T-helper 17 cell (primary cell): ENCODE measurements at regions not wholly inside any gene's neighbourhood (a gene's known extent, or its start where the extent isn't known, plus 50 kb on each side); places are given as distances from the start of the nearest gene placed in this dataset.

Experiments used
- ATAC-seq: fragments of 150-1000 bp; cut with Tn5 transposase; 2 replicates; pipeline ENCODE4 v1.10.0; 2021; ENCODE audit warnings: mild to moderate bottlenecking, moderate library complexity
- DNase-seq, 3 donors: peaks; one replicate each; pipeline versions ENCODE4 v3.0.0 to v3.0.0-alpha.2; 2020 to 2021
- H3K9me3 ChIP-seq: one replicate; pipeline ENCODE4 v1.7.0; 2013; ENCODE audit warnings: low read length, mild to moderate bottlenecking; ENCODE audit not compliant: control insufficient read depth, poor library complexity, severe bottlenecking
- H3K27ac Mint-ChIP-seq: one replicate; pipeline ENCODE4 v1.8.0; 2022; ENCODE audit warnings: mild to moderate bottlenecking, moderate library complexity, mixed read lengths
- H3K27me3 Mint-ChIP-seq: one replicate; pipeline ENCODE4 v1.8.0; 2022; ENCODE audit warnings: mixed read lengths
- H3K36me3 Mint-ChIP-seq: one replicate; pipeline ENCODE4 v1.8.0; 2022; ENCODE audit warnings: low read depth, mixed read lengths
- H3K4me1 Mint-ChIP-seq: one replicate; pipeline ENCODE4 v1.8.0; 2022; ENCODE audit warnings: mild to moderate bottlenecking, mixed read lengths
- H3K4me3 Mint-ChIP-seq: one replicate; pipeline ENCODE4 v1.8.0; 2022; ENCODE audit warnings: mild to moderate bottlenecking, moderate library complexity, mixed read lengths

DNA sequence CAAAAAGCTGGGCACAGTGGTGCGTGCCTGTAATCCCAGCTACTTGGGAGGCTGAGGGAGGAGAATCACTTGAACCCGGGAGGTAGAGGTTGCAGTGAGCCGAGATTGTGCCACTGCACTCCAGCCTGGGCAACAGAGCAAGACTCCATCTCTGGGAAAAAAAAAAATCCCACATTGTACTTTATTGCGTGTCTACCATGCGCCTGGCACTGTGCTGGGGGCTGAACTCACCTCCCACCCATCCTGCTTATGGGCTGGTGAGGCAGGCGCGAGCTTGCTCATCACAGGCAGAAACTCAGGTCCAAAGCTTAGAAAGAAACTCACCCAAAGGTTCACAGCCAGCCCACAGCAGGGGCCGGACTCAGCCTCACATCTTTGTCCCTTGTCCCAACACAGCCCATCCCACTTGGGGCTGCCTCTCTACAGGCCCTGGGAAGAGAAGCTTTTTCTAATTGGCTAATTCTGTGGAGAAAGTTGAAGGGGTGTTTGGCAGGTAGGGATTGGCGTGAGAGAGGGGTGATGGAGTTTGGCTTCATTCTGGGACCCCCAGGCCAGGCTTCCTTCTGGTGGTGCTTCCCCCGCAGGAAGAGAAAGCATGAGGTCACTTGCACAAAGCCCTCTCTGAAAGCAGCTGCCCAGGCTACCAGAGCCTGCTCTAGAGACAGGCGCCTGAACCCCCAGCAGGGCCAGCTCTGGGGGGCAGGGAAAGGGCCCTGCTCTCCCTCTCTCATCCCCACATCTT is 122.6 kb upstream of the SMAD3 start:
- DNase-seq (no peak), ATAC-seq (no peak)
- Mint-ChIP-seq H3K36me3 (no peaks in the 10 kb centered on the region), H3K4me3 (no peak overlapping the region), H3K27me3 (peaks cover 14% of the 10 kb centered on the region), H3K4me1 (peaks cover 6% of the 10 kb centered on the region), H3K27ac (no peak overlapping the region)
- no peaks in the 10 kb centered on the region for H3K9me3 ChIP-seq

DNA sequence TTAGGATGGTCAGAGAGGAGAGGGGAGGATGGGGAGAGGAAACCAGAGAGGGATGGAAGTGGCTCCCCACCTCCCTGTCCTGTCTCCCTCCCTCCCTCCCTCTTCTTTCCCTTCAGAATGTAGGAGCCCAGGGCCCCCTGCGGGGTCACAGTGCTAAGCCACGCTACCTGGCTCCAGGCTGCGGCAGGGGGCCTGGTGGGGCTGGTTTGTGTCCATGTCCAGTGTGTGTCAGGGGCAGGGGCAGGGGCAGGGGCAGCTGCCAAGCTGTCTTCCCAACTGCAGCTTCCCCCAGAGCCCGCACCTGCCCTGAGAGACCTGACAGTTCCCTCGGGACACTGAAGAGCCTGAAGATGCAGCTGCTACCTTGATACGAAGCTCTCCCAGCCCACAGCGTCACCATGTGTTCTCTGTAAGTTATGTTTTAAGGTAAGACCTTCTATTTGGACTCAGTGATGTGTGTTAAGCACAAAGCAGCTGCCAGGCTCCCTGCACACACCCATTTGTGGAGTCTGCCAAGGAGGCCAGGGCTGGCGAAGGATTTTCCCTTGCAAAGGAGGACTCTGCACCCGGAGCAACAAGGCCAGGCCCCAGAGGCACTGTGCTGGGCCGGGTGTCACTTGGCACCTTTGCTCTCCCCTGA is 121.8 kb upstream of the SMAD3 start:
- H3K36me3 Mint-ChIP-seq, result no peaks in the 10 kb centered on the region
- no peak overlapping the region for H3K27ac Mint-ChIP-seq
- no peak for DNase-seq

DNA sequence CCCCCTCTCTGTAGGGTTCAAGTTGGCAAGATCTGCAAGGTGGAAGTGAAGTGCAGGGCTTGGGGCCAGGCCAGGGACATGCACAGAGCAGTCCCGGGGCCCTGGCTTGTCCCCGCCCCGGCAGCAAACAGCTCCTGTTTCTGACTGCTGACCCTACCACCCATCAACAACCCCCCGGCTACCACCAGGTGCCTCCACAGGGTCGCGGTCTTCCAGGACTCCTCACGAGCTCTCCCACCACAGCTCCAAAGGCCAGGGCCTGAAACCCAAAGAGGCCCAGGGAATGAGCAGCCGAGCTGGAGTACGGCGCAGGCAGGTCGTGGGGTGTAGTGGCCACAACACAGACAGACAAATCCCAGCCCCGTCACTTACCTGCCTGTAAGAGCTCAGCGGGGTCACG is 121.3 kb upstream of the SMAD3 start:
- H3K4me1 Mint-ChIP-seq, result peaks cover 6% of the 10 kb centered on the region
- peaks cover 14% of the 10 kb centered on the region for H3K27me3 Mint-ChIP-seq
- H3K4me3 Mint-ChIP-seq, result no peak overlapping the region
- no peaks in the 10 kb centered on the region for H3K36me3 Mint-ChIP-seq
- H3K9me3 ChIP-seq, result no peaks in the 10 kb centered on the region
- DNase-seq (no peak), ATAC-seq (no peak)
- no peak overlapping the region for H3K27ac Mint-ChIP-seq

More for the DNA sequence above, 121.8 kb upstream of the SMAD3 start:
- H3K9me3 ChIP-seq, result no peaks in the 10 kb centered on the region
- Mint-ChIP-seq H3K4me1 (peaks cover 6% of the 10 kb centered on the region), H3K4me3 (no peak overlapping the region), H3K27me3 (peaks cover 14% of the 10 kb centered on the region)
- ATAC-seq, result no peak

DNA sequence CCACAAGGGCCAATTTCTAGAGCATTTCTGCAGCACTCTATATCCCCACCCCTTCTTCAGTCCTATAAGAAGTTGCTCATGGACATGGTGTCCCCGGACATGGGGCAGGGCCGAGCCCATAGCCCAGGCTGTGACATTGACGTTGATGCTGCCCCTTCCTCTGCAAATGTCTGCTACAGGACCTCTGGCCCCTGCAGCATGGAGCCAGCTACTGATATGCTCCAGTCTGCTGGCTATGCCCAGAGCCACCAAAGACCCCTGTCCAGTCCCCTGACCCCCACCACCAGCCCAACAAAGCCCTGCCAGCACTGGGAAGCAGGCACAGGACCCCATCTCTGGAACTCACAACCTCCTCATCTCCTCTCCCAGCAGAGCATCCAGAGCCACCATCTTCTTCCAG is 120.1 kb upstream of the SMAD3 start:
- Mint-ChIP-seq H3K27me3 (peaks cover 14% of the 10 kb centered on the region), H3K27ac (no peak overlapping the region), H3K4me1 (peaks cover 6% of the 10 kb centered on the region), H3K4me3 (no peak overlapping the region), H3K36me3 (no peaks in the 10 kb centered on the region)
- H3K9me3 ChIP-seq, result no peaks in the 10 kb centered on the region
- no peak for ATAC-seq
- no peak for DNase-seq

DNA sequence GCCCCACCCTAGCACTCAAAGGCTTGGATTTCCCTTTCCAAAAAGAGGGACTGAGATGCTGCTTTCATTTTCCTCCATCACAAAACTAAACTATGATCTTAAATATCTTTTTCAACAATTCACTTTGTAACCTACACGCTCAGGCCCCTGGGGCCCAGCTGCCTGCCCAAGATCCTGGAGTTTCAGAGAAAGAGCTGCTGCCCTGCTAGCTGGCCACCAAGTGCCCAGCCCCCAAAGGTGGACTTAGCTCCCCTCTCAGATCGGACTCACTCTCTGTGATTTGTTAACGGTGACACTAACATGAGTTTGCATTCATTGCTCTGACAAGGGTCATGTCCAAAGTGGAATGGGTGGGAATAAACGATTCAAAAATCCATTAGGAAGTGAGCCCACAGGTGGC is 119.6 kb upstream of the SMAD3 start:
- DNase-seq (no peak), ATAC-seq (no peak)
- Mint-ChIP-seq H3K27ac (peak overlapping the region; percentile 6), H3K27me3 (peaks cover 12% of the 10 kb centered on the region), H3K4me1 (peaks cover 6% of the 10 kb centered on the region), H3K36me3 (no peaks in the 10 kb centered on the region), H3K4me3 (no peak overlapping the region)
- H3K9me3 ChIP-seq, result no peaks in the 10 kb centered on the region

DNA sequence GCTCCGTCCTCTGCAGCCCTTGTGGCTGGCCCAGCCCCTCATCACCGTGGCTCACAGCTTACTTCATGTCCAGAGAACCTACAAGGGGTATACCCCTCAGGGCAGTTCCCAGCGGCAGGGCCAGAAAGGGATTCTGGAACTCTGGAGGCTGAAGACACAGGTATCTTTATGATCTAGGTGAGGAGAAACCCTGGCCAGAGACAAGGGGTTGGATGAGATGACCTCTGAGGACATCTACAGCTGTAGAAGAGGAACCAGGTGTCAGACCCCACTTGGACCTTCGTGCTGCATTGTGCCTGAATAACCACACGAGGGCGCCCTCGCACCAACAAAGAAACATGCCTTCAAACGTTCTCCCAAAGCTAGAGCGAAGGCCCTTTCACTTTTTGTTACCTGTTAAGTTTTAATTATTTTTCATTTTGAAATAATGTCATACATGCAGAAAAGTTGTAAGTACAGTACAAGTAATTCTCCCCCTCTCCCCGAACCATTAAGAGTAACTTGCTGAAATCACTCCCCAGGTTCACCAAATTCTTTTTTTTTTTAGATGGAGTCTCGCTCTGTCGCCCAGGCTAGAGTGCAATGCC is 118.7 kb upstream of the SMAD3 start:
- no peaks in the 10 kb centered on the region for H3K9me3 ChIP-seq
- H3K4me1 Mint-ChIP-seq, result peaks cover 2% of the 10 kb centered on the region
- H3K36me3 Mint-ChIP-seq, result no peaks in the 10 kb centered on the region
- H3K27ac Mint-ChIP-seq, result peak overlapping the region; percentile 6
- peak; percentile 44 to 61 (median 54) for DNase-seq
- peaks cover 8% of the 10 kb centered on the region for H3K27me3 Mint-ChIP-seq
- H3K4me3 Mint-ChIP-seq, result no peak overlapping the region
- peak; percentile 81 for ATAC-seq

DNA sequence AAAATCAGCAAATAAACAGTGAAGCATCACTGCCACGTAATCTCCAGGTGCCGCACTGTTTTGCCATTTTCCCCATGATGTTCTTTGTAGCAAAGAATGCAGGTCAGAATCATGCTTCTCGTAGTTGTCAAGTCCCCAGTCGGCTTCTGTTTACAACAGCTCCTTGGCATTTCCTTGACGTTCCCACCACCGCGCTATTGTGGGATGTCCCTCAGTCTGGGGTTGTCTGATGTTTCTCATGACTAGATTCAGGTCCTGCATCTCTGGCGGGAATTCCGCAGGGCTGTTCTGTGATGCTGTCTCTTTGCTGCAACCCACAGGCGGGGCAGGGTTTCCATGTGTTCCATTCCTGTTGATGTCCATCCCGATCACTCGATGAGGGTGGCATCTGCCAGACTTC is 117.9 kb upstream of the SMAD3 start:
- no peaks in the 10 kb centered on the region for H3K9me3 ChIP-seq
- DNase-seq (no peak), ATAC-seq (no peak)
- Mint-ChIP-seq H3K27me3 (peaks cover 15% of the 10 kb centered on the region), H3K36me3 (peaks cover 2% of the 10 kb centered on the region), H3K4me3 (no peak overlapping the region), H3K4me1 (peaks cover 4% of the 10 kb centered on the region), H3K27ac (peak overlapping the region; percentile 37)

DNA sequence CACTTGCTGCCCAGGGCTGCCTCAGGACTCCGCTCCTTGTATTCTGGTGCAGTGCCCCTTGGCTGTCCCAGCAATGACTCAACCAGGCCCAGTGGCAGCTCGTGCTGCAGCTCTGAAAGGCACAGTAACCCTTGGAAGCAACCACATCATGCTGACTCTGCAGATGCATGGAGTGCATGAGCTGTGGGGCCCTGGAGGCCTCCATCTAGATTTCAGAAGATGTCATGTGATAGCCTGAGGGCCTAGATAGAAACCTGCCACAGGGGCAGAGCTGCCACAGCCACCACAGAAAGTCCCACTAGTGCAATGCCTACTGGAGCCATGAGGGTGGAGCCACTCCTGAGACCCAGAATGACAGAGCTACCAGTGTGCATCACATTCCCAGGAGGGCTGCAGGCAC is 117.1 kb upstream of the SMAD3 start:
- ATAC-seq (no peak), DNase-seq (no peak)
- Mint-ChIP-seq H3K27ac (peak overlapping the region; percentile 37), H3K27me3 (peaks cover 16% of the 10 kb centered on the region), H3K4me3 (no peak overlapping the region), H3K4me1 (peaks cover 4% of the 10 kb centered on the region), H3K36me3 (peaks cover 2% of the 10 kb centered on the region)
- H3K9me3 ChIP-seq, result no peaks in the 10 kb centered on the region

DNA sequence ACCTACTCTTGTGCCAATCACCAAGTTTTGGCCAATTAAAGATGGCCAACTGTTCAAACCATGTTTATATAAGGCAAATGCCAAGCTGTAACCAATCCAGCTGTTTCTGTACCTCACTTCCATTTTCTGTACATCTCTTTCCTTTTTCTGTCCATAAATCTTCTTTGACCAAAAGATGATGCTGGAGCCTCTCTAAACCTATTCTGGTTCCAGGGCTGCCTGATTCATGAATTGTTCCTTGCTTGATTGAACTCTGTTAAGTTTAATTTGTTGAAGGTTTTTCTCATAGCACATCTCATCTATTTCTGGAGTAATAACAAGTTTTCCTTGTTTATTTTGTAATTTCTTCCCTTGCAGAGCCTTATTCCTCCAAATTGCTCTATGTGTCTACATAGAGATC is 115.3 kb upstream of the SMAD3 start:
- peaks cover 25% of the 10 kb centered on the region for H3K27me3 Mint-ChIP-seq

DNA sequence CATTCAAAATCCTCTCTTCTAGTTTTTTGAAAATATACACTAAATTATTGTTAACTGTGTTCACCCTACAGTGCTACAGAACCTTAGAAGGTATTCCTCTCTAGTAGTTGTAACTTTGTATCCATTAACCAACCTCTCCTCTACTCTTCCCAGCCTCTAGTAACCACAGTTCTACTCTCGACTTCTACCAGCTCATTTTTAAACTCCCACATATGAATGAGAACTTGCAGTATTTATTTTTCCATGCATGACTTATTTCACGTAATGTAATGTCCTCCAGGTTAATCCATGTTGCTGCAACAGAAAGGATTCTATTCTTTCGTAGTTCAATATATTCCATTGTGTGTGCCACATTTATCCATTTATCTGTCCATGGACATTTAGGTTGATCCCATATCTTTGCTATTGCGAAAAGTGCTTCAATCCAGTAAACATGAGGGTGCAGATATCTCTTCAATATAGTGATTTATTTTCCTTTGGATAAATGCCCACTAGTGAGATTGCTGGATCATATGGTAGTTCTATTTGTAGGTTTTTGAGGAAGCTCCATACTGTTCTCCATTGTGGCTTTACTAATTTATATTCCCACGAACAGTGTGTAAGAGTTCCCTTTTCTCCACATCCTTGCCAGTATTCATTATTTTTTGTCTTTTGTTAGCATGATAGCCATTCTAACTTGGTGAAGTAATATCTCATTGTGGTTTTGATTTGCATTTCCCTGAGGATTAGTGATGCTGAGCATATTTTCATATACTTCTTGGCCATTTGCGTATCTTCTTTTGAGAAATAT is 113.7 kb upstream of the SMAD3 start:
- Mint-ChIP-seq H3K36me3 (peaks cover 4% of the 10 kb centered on the region), H3K27me3 (peaks cover 27% of the 10 kb centered on the region), H3K27ac (no peak overlapping the region), H3K4me3 (no peak overlapping the region), H3K4me1 (peaks cover 4% of the 10 kb centered on the region)
- ATAC-seq, result no peak
- no peak for DNase-seq
- H3K9me3 ChIP-seq, result no peaks in the 10 kb centered on the region

More for the DNA sequence above, 115.3 kb upstream of the SMAD3 start:
- H3K36me3 Mint-ChIP-seq, result peaks cover 4% of the 10 kb centered on the region
- H3K4me1 Mint-ChIP-seq, result peaks cover 4% of the 10 kb centered on the region
- no peak overlapping the region for H3K4me3 Mint-ChIP-seq
- DNase-seq, result no peak
- ATAC-seq, result no peak
- no peak overlapping the region for H3K27ac Mint-ChIP-seq
- no peaks in the 10 kb centered on the region for H3K9me3 ChIP-seq

DNA sequence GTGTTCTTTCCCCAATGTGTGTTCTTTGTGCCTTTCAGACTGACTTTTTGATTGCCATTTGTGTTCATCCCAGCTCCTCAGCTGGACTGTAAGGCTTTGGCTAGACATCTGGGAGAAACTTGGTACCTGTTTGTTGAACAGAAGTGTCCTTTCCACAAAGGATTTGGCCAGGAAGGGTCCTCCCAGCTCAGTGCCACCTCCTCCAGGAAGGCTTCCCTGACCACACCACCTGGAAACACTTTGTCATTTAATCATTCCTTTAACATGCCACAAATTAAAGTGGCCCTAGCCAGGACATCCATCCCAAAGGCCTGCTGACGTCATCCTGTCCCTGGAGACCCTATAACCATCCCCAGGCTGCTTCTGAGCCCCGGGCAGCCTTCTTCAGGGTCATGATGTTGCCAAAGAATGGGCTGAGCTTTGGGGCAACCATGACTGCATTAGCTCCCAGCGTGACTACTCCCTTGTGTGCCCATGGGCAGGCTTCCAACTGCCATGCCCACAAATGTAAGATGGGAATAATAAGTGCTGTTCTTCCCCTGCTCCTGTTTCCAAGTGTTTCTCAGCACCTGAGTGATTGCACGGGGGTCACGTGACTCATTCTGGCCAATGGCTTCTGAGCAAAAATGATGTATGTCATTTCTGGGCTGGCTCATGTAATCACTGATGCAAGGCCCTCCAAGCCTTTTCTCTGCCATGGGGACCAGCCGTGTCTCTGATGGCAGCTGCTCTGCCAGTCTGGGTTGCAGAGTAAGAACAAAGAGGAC is 112.5 kb upstream of the SMAD3 start:
- H3K27ac Mint-ChIP-seq, result no peak overlapping the region
- H3K4me1 Mint-ChIP-seq, result peaks cover 4% of the 10 kb centered on the region
- no peaks in the 10 kb centered on the region for H3K9me3 ChIP-seq
- peaks cover 27% of the 10 kb centered on the region for H3K27me3 Mint-ChIP-seq
- H3K36me3 Mint-ChIP-seq, result peaks cover 4% of the 10 kb centered on the region
- ATAC-seq (no peak), DNase-seq (no peak)
- H3K4me3 Mint-ChIP-seq, result no peak overlapping the region

DNA sequence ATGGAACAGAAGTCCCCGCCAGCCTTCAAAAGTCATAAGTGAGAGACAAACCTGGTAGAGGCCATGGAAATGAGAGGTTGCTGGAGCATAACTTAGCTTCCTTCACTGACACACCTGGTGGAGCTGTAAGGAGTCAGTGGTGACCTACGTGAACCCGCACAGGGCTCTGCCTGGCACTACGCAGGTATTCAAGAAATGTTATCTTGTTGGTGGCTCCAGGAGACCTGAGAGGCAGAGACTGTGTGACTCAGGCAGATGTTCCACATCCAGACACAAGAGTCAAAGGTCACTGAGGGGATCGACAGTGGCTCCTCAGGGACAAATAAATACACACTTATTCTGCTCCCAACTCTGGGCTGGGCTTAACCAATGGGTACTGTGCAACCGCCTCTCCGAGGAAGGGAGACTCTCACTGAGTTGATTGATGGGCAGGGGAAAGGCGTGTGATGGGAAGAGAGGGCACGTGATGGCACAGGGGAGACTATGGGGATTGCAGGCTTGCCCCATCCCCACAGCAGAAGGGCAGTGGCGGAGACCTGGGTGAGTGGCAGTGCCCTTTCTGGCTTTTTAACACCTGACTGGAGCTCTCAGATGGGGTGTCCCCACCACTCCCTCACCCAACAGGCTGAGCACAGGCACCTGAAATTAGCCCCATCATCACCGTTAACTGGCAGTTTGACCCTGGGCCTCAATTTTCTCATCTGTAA is 111.7 kb upstream of the SMAD3 start:
- H3K27ac Mint-ChIP-seq, result no peak overlapping the region
- no peaks in the 10 kb centered on the region for H3K9me3 ChIP-seq
- H3K4me1 Mint-ChIP-seq, result peaks cover 4% of the 10 kb centered on the region
- peaks cover 27% of the 10 kb centered on the region for H3K27me3 Mint-ChIP-seq
- DNase-seq (no peak), ATAC-seq (no peak)
- peaks cover 4% of the 10 kb centered on the region for H3K36me3 Mint-ChIP-seq
- no peak overlapping the region for H3K4me3 Mint-ChIP-seq
